K562 (cell line): ENCODE measurements at regions not wholly inside any gene's neighbourhood (a gene's known extent, or its start where the extent isn't known, plus 50 kb on each side); places are given as distances from the start of the nearest gene placed in this dataset.

Experiments
- ATAC-seq: fragments of 200-7000 bp; cut with Tn5 transposase; 3 replicates; pipeline ENCODE4 v1.9.1; 2020; ENCODE audit warnings: moderate library complexity
- BruUV-seq: library from RNA; stranded (reverse); fragments of 400-500 nt; replicated peaks from 2 replicates; lab custom pipeline; 2021; lab: Mats Ljungman, UMichigan
- CTCF ChIA-PET: fragments of 300-600 bp; formaldehyde crosslinking; extraction: SDS; loops from one replicate; lab custom pipeline; 2021; ENCODE audit warnings: low intra/inter-chr PET ratio; lab: Yijun Ruan, JAX
- POLR2A ChIA-PET: fragments of 300-600, 350-650 bp; sonication (Branson Sonifier 250); formaldehyde crosslinking; extraction: SDS; loops from one replicate; lab custom pipeline; 2021; ENCODE audit warnings: antibody characterized with exemption, inconsistent platforms; lab: Yijun Ruan, JAX
- DNase-seq, 4 experiments: peaks; one replicate each; pipeline versions ENCODE4 v3.0.0 to v3.0.0-alpha.2; 2011 to 2018; ENCODE audit warnings: low spot score in 3 of 4, mixed read lengths in 3 of 4; ENCODE audit errors: extremely low read depth in 1 of 4
- FAIRE-seq: peaks from 2 replicates; lab custom pipeline; 2011; peaks lifted over from hg19 to GRCh38; lab: Jason Lieb, UNC
- H2AFZ ChIP-seq: 2 replicates; pipeline ENCODE4 v1.6.0; 2011; ENCODE audit warnings: low read depth, low read length, control low read depth, inconsistent platforms
- H3K27ac ChIP-seq: fragments of 200-600 bp; 3 replicates; pipeline ENCODE4 v1.8.0; 2011; ENCODE audit warnings: low read depth, mild to moderate bottlenecking, control low read depth, inconsistent platforms, low read length, moderate library complexity, mixed read lengths; ENCODE audit errors: extremely low read depth
- H3K27me3 ChIP-seq, 2 experiments: fragments of 300-600 bp in 1 of 2; 2 replicates in 1 of 2; 3 replicates in 1 of 2; pipeline versions ENCODE4 v1.6.0 to v1.8.0; 2011; ENCODE audit warnings: inconsistent platforms in 2 of 2, low read length in 2 of 2, mild to moderate bottlenecking in 1 of 2, mixed read lengths in 1 of 2, moderate library complexity in 1 of 2; ENCODE audit not compliant: control insufficient read depth in 2 of 2, insufficient read depth in 2 of 2
- H3K36me3 ChIP-seq: fragments of 300-600 bp; 3 replicates; pipeline ENCODE4 v1.8.0; 2011; ENCODE audit warnings: mild to moderate bottlenecking, low read length, inconsistent platforms; ENCODE audit not compliant: control insufficient read depth, insufficient read depth
- H3K4me1 ChIP-seq, 2 experiments: fragments of 200-600 bp in 1 of 2; replicated peaks in 1 of 2; 2 replicates in 1 of 2; 3 replicates in 1 of 2; pipeline versions ENCODE4 v1.5.1 to v1.8.0; 2011; ENCODE audit warnings: inconsistent platforms in 2 of 2, low read length in 2 of 2, mild to moderate bottlenecking in 1 of 2, mixed read lengths in 1 of 2, moderate library complexity in 1 of 2; ENCODE audit not compliant: control insufficient read depth in 2 of 2, insufficient read depth in 2 of 2
- H3K4me2 ChIP-seq: 2 replicates; pipeline ENCODE4 v1.6.1; 2011; ENCODE audit warnings: low read length, control low read depth, inconsistent platforms, mixed read lengths; ENCODE audit not compliant: insufficient read depth
- H3K4me3 ChIP-seq: fragments of 200-600 bp; sonication (generic), shearing (Covaris generic); 2 replicates; pipeline ENCODE4 v1.5.1; 2016; ENCODE audit warnings: control low read depth, inconsistent platforms
- H3K79me2 ChIP-seq: fragments of 200-600 bp; 3 replicates; pipeline ENCODE4 v1.8.0; 2011; ENCODE audit warnings: low read length, inconsistent platforms; ENCODE audit not compliant: control insufficient read depth, insufficient read depth
- H3K9ac ChIP-seq, 2 experiments: 2 replicates each; pipeline versions ENCODE4 v1.6.0 to v1.6.1; 2011; ENCODE audit warnings: low read depth in 2 of 2, low read length in 2 of 2, control low read depth in 1 of 2, inconsistent platforms in 1 of 2, mild to moderate bottlenecking in 1 of 2, mixed read lengths in 1 of 2; ENCODE audit not compliant: insufficient read depth in 1 of 2
- H3K9me1 ChIP-seq: one replicate; pipeline ENCODE4 v1.6.0; 2011; ENCODE audit warnings: inconsistent platforms, mild to moderate bottlenecking, low read length, moderate library complexity; ENCODE audit not compliant: control insufficient read depth, insufficient read depth
- H3K9me3 ChIP-seq: replicated peaks from 2 replicates; pipeline ENCODE4 v1.5.1; 2011; ENCODE audit warnings: low read depth, low read length, inconsistent platforms; ENCODE audit not compliant: control insufficient read depth, insufficient read depth
- H4K20me1 ChIP-seq: replicated peaks from 2 replicates; pipeline ENCODE4 v1.6.1; 2011; ENCODE audit warnings: low read length, inconsistent platforms, mixed read lengths; ENCODE audit not compliant: control insufficient read depth, insufficient read depth
- BRF2 ChIP-seq: IDR thresholded peaks from 3 replicates; pipeline ENCODE4 v1.6.1; 2011; ENCODE audit warnings: borderline replicate concordance, mild to moderate bottlenecking; ENCODE audit not compliant: insufficient read length, insufficient read depth
- CEBPZ ChIP-seq: fragments of 150-350 bp; IDR thresholded peaks from 2 replicates; pipeline ENCODE4 v1.6.1; 2014; ENCODE audit warnings: low read depth, mild to moderate bottlenecking, low read length, borderline replicate concordance
- DEAF1 ChIP-seq: fragments of 450-650 bp; formaldehyde crosslinking; IDR thresholded peaks from 2 replicates; pipeline ENCODE4 v1.4.0; 2020; ENCODE audit warnings: mild to moderate bottlenecking, moderate library complexity
- GABPB2 ChIP-seq: fragments of 250-450 bp; sonication (Bioruptor Pico); conservative IDR thresholded peaks from 2 replicates; pipeline ENCODE4 v1.5.1; 2021; ENCODE audit warnings: mild to moderate bottlenecking
- MEF2D ChIP-seq: conservative IDR thresholded peaks from 2 replicates; pipeline ENCODE4 v1.6.1; 2016; ENCODE audit warnings: low read depth, missing genetic modification characterization, missing compliant biosample characterization
- NCOA2 ChIP-seq, 2 experiments: fragments of 450-650 bp; IDR thresholded peaks; 2 replicates each; pipeline ENCODE4 v1.6.1; 2018; ENCODE audit warnings: mild to moderate bottlenecking in 2 of 2, moderate library complexity in 1 of 2; ENCODE audit not compliant: partially characterized antibody in 2 of 2
- NFATC3 ChIP-seq: fragments of 450-650 bp; IDR thresholded peaks from 2 replicates; pipeline ENCODE4 v1.6.1; 2017; ENCODE audit warnings: mild to moderate bottlenecking
- SNRNP70 ChIP-seq: fragments of 200-400 bp; formaldehyde crosslinking; optimal IDR thresholded peaks from 2 replicates; pipeline ENCODE3; 2017; ENCODE audit warnings: low read depth, low read length
- ZBTB7A ChIP-seq: IDR thresholded peaks from 2 replicates; pipeline ENCODE4 v1.6.1; 2011; ENCODE audit warnings: low read depth, mild to moderate bottlenecking, low read length, moderate library complexity, borderline replicate concordance; ENCODE audit not compliant: control insufficient read depth
- ZNF449 ChIP-seq: fragments of 250-450 bp; sonication (Bioruptor Pico); IDR thresholded peaks from 2 replicates; pipeline ENCODE4 v1.8.0; 2022; ENCODE audit warnings: moderate library complexity, mild to moderate bottlenecking, inconsistent platforms
- ZNF561 ChIP-seq: fragments of 450-650 bp; formaldehyde crosslinking; conservative IDR thresholded peaks from 2 replicates; pipeline ENCODE4 v1.4.0; 2020; ENCODE audit warnings: mild to moderate bottlenecking, moderate library complexity
- ZNF586 ChIP-seq: fragments of 450-650 bp; formaldehyde crosslinking; conservative IDR thresholded peaks from 2 replicates; pipeline ENCODE4 v1.4.0; 2020; ENCODE audit warnings: mild to moderate bottlenecking, moderate library complexity
- ZNF655 ChIP-seq: fragments of 250-450 bp; sonication (Bioruptor Pico); IDR thresholded peaks from 2 replicates; pipeline ENCODE4 v1.5.0; 2021
- ZNF717 ChIP-seq: fragments of 250-450 bp; sonication (Bioruptor Pico); IDR thresholded peaks from 2 replicates; pipeline ENCODE4 v1.5.0; 2021
- ZNF75A ChIP-seq: fragments of 450-650 bp; formaldehyde crosslinking; IDR thresholded peaks from 2 replicates; pipeline ENCODE4 v1.4.0; 2020; ENCODE audit warnings: mild to moderate bottlenecking
- WGBS: fragments of 100-300 bp; shearing (Covaris generic); methylation state at CpG from one replicate; pipeline ENCODE4 v1.1.6; 2016; ENCODE audit warnings: low coverage, mixed read lengths; ENCODE audit not compliant: insufficient coverage; ENCODE audit errors: missing lambda C conversion rate; 5-methylcytosine and 5-hydroxymethylcytosine counted together
- in situ Hi-C: fragments of 300-500 bp; cut with MboI; formaldehyde crosslinking; loops from 4 replicates; pipeline ENCODE4 v1.15.0; 2018; ENCODE audit warnings: inconsistent platforms, mixed read lengths
- intact Hi-C: fragments of 100-400 bp; cut with micrococcal nuclease; formaldehyde crosslinking; loops from 2 replicates; pipeline ENCODE4 v1.14.2; 2022

GRCh38 chrX:147228153-147228552 is 413.6 kb upstream of the CXorf51A start:
- Histone ChIP-seq H4K20me1 (no peaks in the 10 kb centered on the region), H3K27ac (no peak overlapping the region), H3K36me3 (no peaks in the 10 kb centered on the region), H3K9ac (no peak overlapping the region), H3K4me2 (no peak overlapping the region), H2AFZ (no peak overlapping the region), H3K27me3 (no peaks in the 10 kb centered on the region), H3K9me1 (no peaks in the 10 kb centered on the region), H3K9me3 (no peaks in the 10 kb centered on the region), H3K4me1 (no peaks in the 10 kb centered on the region), H3K79me2 (no peaks in the 10 kb centered on the region), H3K4me3 (no peak overlapping the region)
- FAIRE-seq (no peak), DNase-seq (no peak), ATAC-seq (no peak)
- no TSS peak for BruUV-seq
- POLR2A ChIA-PET, result no interaction called here
- no CpG with 5 or more reads among the region's 3 CpGs for WGBS
- intact Hi-C loops, result no loop called here
- in situ Hi-C loops, result no loop called here
- CTCF ChIA-PET, result no interaction called here
- TF ChIP-seq CEBPZ (no peak), ZNF655 (CRISPR knock-in tag) (no peak), NCOA2 (IDR thresholded peaks at IDR 0.05; ENCODE audit: partially characterized antibody in 2 of 2) (no peak), ZNF561 (CRISPR knock-in tag) (no peak), ZNF717 (CRISPR knock-in tag) (no peak), ZBTB7A (no peak), MEF2D (tag) (no peak), ZNF75A (no peak), ZNF449 (CRISPR knock-in tag) (no peak), SNRNP70 (no peak), DEAF1 (CRISPR knock-in tag) (no peak), ZNF586 (CRISPR knock-in tag) (no peak), GABPB2 (CRISPR knock-in tag) (no peak), NFATC3 (no peak), BRF2 (no peak)
